B cell (primary cell): ENCODE measurements at regions not wholly inside any gene's neighbourhood (a gene's known extent, or its start where the extent isn't known, plus 50 kb on each side); places are given as distances from the start of the nearest gene placed in this dataset.

Experiments used
- EZH2 ChIP-seq: IDR thresholded peaks from 2 replicates; pipeline ENCODE4 v1.6.1; 2012; ENCODE audit warnings: borderline replicate concordance, low read depth, mild to moderate bottlenecking, moderate library complexity, low read length; ENCODE audit not compliant: insufficient read depth, poor library complexity, severe bottlenecking
- TF ChIP-seq, protein P1 (sequence below): fragments of 200-600 bp; IDR thresholded peaks from one replicate; pipeline ENCODE4 v1.8.0; 2022; ENCODE audit warnings: antibody characterized with exemption, mild to moderate bottlenecking

DNA sequence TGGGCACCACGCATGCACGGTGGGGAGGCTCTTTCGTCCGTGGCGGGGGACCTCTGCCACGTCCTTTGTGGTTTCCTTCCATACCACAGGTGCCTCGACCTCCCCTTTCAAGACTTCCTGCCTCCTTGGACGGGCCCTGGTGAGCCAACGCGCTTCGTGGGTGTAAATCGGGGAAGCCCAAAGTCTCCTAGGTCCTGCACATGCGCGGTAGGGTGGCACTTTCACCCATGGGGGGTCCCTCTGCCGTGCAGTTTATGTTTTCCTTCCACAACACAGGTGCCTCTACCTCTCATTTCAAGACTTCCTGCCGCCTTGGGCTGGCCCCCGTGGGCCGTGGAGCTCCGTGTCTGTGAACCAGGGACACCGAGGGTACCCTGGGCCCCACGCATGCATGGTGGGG is 349.7 kb downstream of the ALG10 start:
- TF ChIP-seq, protein P1, sequence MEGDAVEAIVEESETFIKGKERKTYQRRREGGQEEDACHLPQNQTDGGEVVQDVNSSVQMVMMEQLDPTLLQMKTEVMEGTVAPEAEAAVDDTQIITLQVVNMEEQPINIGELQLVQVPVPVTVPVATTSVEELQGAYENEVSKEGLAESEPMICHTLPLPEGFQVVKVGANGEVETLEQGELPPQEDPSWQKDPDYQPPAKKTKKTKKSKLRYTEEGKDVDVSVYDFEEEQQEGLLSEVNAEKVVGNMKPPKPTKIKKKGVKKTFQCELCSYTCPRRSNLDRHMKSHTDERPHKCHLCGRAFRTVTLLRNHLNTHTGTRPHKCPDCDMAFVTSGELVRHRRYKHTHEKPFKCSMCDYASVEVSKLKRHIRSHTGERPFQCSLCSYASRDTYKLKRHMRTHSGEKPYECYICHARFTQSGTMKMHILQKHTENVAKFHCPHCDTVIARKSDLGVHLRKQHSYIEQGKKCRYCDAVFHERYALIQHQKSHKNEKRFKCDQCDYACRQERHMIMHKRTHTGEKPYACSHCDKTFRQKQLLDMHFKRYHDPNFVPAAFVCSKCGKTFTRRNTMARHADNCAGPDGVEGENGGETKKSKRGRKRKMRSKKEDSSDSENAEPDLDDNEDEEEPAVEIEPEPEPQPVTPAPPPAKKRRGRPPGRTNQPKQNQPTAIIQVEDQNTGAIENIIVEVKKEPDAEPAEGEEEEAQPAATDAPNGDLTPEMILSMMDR = no peak
- no peak for TF ChIP-seq EZH2
